ENCODE measurements at regions not wholly inside any gene's neighbourhood (a gene's known extent, or its start where the extent isn't known, plus 50 kb on each side); places are given as distances from the start of the nearest gene placed in this dataset.

GRCh38 chr12:92389466-92389865 lies 243.8 kb upstream of the BTG1 start:
- Mint-ChIP-seq H3K27me3 (ENCODE audit: unreplicated experiment) (peaks cover 2% of the 10 kb centered on the region), H3K36me3 (ENCODE audit: unreplicated experiment) (peaks cover 19% of the 10 kb centered on the region), H3K4me1 (ENCODE audit: low read depth, unreplicated experiment) (no peaks in the 10 kb centered on the region), H3K9me3 (ENCODE audit: unreplicated experiment) (peaks cover 12% of the 10 kb centered on the region), H3K27ac (ENCODE audit: unreplicated experiment) (no peak overlapping the region), H3K4me3 (ENCODE audit: unreplicated experiment) (no peak overlapping the region)
- no peak for DNase-seq
- TF ChIP-seq CTCF (IDR thresholded peaks at IDR 0.05; ENCODE audit: partially characterized antibody, unreplicated experiment), result no peak

- H3K4me3 Mint-ChIP-seq (ENCODE audit: unreplicated experiment), result no peak overlapping the region
- H3K36me3 Mint-ChIP-seq (ENCODE audit: unreplicated experiment), result peaks cover 5% of the 10 kb centered on the region
- no peak overlapping the region for H3K27ac Mint-ChIP-seq (ENCODE audit: unreplicated experiment)
- H3K9me3 Mint-ChIP-seq (ENCODE audit: unreplicated experiment), result peaks cover 5% of the 10 kb centered on the region
- TF ChIP-seq CTCF (IDR thresholded peaks at IDR 0.05; ENCODE audit: partially characterized antibody, unreplicated experiment), result no peak
- DNase-seq, result no peak
- no peaks in the 10 kb centered on the region for H3K27me3 Mint-ChIP-seq (ENCODE audit: unreplicated experiment)
- no peaks in the 10 kb centered on the region for H3K4me1 Mint-ChIP-seq (ENCODE audit: low read depth, unreplicated experiment)
Observed at GRCh38 chr12:92385296-92385695, 239.7 kb upstream of the BTG1 start.

DNA sequence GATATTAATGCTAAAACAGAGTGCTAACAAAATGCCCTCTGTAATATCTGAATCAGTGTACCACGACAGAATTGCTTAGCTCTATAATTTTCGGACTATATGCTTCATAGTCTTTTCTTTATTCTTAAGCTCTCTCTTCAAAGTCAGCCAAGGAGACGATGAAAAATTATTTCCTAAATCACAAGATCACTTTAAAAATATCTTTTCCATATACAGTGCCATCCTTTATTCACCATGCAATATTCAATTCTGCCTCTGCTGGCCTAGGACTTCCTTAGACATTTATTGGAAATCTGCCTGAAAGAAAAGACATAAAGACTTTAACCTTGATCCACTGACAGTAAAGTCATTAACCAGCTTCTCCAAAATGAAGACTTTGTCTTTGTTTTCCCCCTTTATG lies 238.9 kb upstream of the BTG1 start:
- H3K27ac Mint-ChIP-seq (ENCODE audit: unreplicated experiment), result no peak overlapping the region
- TF ChIP-seq CTCF (IDR thresholded peaks at IDR 0.05; ENCODE audit: partially characterized antibody, unreplicated experiment), result no peak
- H3K4me3 Mint-ChIP-seq (ENCODE audit: unreplicated experiment), result no peak overlapping the region
- H3K9me3 Mint-ChIP-seq (ENCODE audit: unreplicated experiment), result peaks cover 5% of the 10 kb centered on the region
- no peak for DNase-seq
- no peaks in the 10 kb centered on the region for H3K27me3 Mint-ChIP-seq (ENCODE audit: unreplicated experiment)
- H3K4me1 Mint-ChIP-seq (ENCODE audit: low read depth, unreplicated experiment), result no peaks in the 10 kb centered on the region
- H3K36me3 Mint-ChIP-seq (ENCODE audit: unreplicated experiment), result peaks cover 5% of the 10 kb centered on the region

GRCh38 chr12:92382383-92382878 lies 236.8 kb upstream of the BTG1 start:
- no peaks in the 10 kb centered on the region for H3K27me3 Mint-ChIP-seq (ENCODE audit: unreplicated experiment)
- DNase-seq, result no peak
- H3K4me1 Mint-ChIP-seq (ENCODE audit: low read depth, unreplicated experiment), result no peaks in the 10 kb centered on the region
- H3K27ac Mint-ChIP-seq (ENCODE audit: unreplicated experiment), result no peak overlapping the region
- no peak overlapping the region for H3K4me3 Mint-ChIP-seq (ENCODE audit: unreplicated experiment)
- peaks cover 5% of the 10 kb centered on the region for H3K9me3 Mint-ChIP-seq (ENCODE audit: unreplicated experiment)
- peaks cover 1% of the 10 kb centered on the region for H3K36me3 Mint-ChIP-seq (ENCODE audit: unreplicated experiment)
- no peak for TF ChIP-seq CTCF (IDR thresholded peaks at IDR 0.05; ENCODE audit: partially characterized antibody, unreplicated experiment)

GRCh38 chr12:92381856-92382255 lies 236.2 kb upstream of the BTG1 start:
- no peak overlapping the region for H3K4me3 Mint-ChIP-seq (ENCODE audit: unreplicated experiment)
- TF ChIP-seq CTCF (IDR thresholded peaks at IDR 0.05; ENCODE audit: partially characterized antibody, unreplicated experiment), result no peak
- H3K4me1 Mint-ChIP-seq (ENCODE audit: low read depth, unreplicated experiment), result no peaks in the 10 kb centered on the region
- peaks cover 5% of the 10 kb centered on the region for H3K9me3 Mint-ChIP-seq (ENCODE audit: unreplicated experiment)
- H3K27ac Mint-ChIP-seq (ENCODE audit: unreplicated experiment), result no peak overlapping the region
- H3K36me3 Mint-ChIP-seq (ENCODE audit: unreplicated experiment), result no peaks in the 10 kb centered on the region
- H3K27me3 Mint-ChIP-seq (ENCODE audit: unreplicated experiment), result no peaks in the 10 kb centered on the region
- no peak for DNase-seq
